Astrocyte (in vitro differentiated cells and primary cell): ENCODE measurements at regions not wholly inside any gene's neighbourhood (a gene's known extent, or its start where the extent isn't known, plus 50 kb on each side); places are given as distances from the start of the nearest gene placed in this dataset.
A peak's percentile ranks its signal among the peaks of the same experiment; 100 is the strongest.

ENCODE experiments used
- DNase-seq: peaks from one replicate; pipeline ENCODE4 v3.0.0-alpha.2; 2010; ENCODE audit warnings: low read depth
- FAIRE-seq: peaks from 2 replicates; lab custom pipeline; 2011; peaks lifted over from hg19 to GRCh38; lab: Jason Lieb, UNC
- H2AFZ ChIP-seq: 2 replicates; pipeline ENCODE4 v1.6.0; 2012; ENCODE audit warnings: low read depth, low read length, inconsistent platforms
- H3K27ac ChIP-seq: 2 replicates; pipeline ENCODE4 v1.5.1; 2011; ENCODE audit warnings: low read depth, low read length, inconsistent platforms
- H3K27me3 ChIP-seq: 2 replicates; pipeline ENCODE4 v1.6.0; 2011; ENCODE audit warnings: low read length, inconsistent platforms; ENCODE audit not compliant: insufficient read depth
- H3K36me3 ChIP-seq: 2 replicates; pipeline ENCODE4 v1.5.1; 2011; ENCODE audit warnings: low read length, inconsistent platforms; ENCODE audit not compliant: insufficient read depth
- H3K4me1 ChIP-seq: 2 replicates; pipeline ENCODE4 v1.5.1; 2011; ENCODE audit warnings: low read length, inconsistent platforms; ENCODE audit not compliant: insufficient read depth
- H3K4me2 ChIP-seq: 2 replicates; pipeline ENCODE4 v1.6.0; 2012; ENCODE audit warnings: low read length, inconsistent platforms
- H3K4me3 ChIP-seq: 2 replicates; pipeline ENCODE4 v1.5.1; 2011; ENCODE audit warnings: low read depth, mild to moderate bottlenecking, low read length, inconsistent platforms; ENCODE audit not compliant: insufficient read depth
- H3K79me2 ChIP-seq: 2 replicates; pipeline ENCODE4 v1.6.0; 2012; ENCODE audit warnings: mild to moderate bottlenecking, low read length, inconsistent platforms; ENCODE audit not compliant: insufficient read depth
- H3K9ac ChIP-seq: 2 replicates; pipeline ENCODE4 v1.6.0; 2012; ENCODE audit warnings: mild to moderate bottlenecking, low read length, inconsistent platforms
- H3K9me3 ChIP-seq: 2 replicates; pipeline ENCODE4 v1.5.1; 2012; ENCODE audit warnings: low read depth, mild to moderate bottlenecking, low read length, inconsistent platforms; ENCODE audit not compliant: insufficient read depth
- H4K20me1 ChIP-seq: 2 replicates; pipeline ENCODE4 v1.6.0; 2012; ENCODE audit warnings: low read length, inconsistent platforms; ENCODE audit not compliant: insufficient read depth
- H3K27ac Mint-ChIP-seq: one replicate; pipeline ENCODE4 v1.8.0; 2021; ENCODE audit warnings: mild to moderate bottlenecking, mixed read lengths; ENCODE audit not compliant: unreplicated experiment
- H3K27me3 Mint-ChIP-seq: one replicate; pipeline ENCODE4 v1.8.0; 2021; ENCODE audit warnings: low read depth, mixed read lengths; ENCODE audit not compliant: unreplicated experiment
- H3K36me3 Mint-ChIP-seq: one replicate; pipeline ENCODE4 v1.8.0; 2021; ENCODE audit warnings: low read depth, mixed read lengths; ENCODE audit not compliant: unreplicated experiment
- H3K4me1 Mint-ChIP-seq: one replicate; pipeline ENCODE4 v1.8.0; 2021; ENCODE audit warnings: low read depth, mixed read lengths; ENCODE audit not compliant: unreplicated experiment
- H3K4me3 Mint-ChIP-seq: one replicate; pipeline ENCODE4 v1.8.0; 2021; ENCODE audit warnings: mild to moderate bottlenecking, moderate library complexity, mixed read lengths; ENCODE audit not compliant: unreplicated experiment
- H3K9me3 Mint-ChIP-seq: one replicate; pipeline ENCODE4 v1.8.0; 2021; ENCODE audit warnings: mild to moderate bottlenecking, mixed read lengths; ENCODE audit not compliant: unreplicated experiment
- CTCF ChIP-seq: IDR thresholded peaks from 2 replicates; pipeline ENCODE4 v1.5.1; 2011; ENCODE audit warnings: low read depth, mild to moderate bottlenecking, inconsistent platforms, low read length, moderate library complexity; ENCODE audit not compliant: insufficient read depth
- EZH2 ChIP-seq: IDR thresholded peaks from 2 replicates; pipeline ENCODE4 v1.6.1; 2012; ENCODE audit warnings: mild to moderate bottlenecking, low read length, inconsistent platforms; ENCODE audit not compliant: insufficient read depth

GRCh38 chr2:234670052-234670451, 173.2 kb upstream of the ARL4C start:
- no peak overlapping the region for H3K9ac ChIP-seq
- peak overlapping the region; percentile 31 for H2AFZ ChIP-seq
- peak overlapping the region; percentile 8 for H3K27ac ChIP-seq
- peak overlapping the region; percentile 31 for H3K4me2 ChIP-seq
- peaks cover 26% of the 10 kb centered on the region for H3K4me1 Mint-ChIP-seq
- no peaks in the 10 kb centered on the region for H3K36me3 ChIP-seq
- H3K27me3 ChIP-seq = no peaks in the 10 kb centered on the region
- H3K9me3 ChIP-seq = peaks cover 9% of the 10 kb centered on the region
- no peak overlapping the region for H3K27ac Mint-ChIP-seq
- no peak overlapping the region for H3K4me3 ChIP-seq
- no peaks in the 10 kb centered on the region for H4K20me1 ChIP-seq
- no peak for TF ChIP-seq CTCF
- TF ChIP-seq EZH2 = no peak
- H3K4me3 Mint-ChIP-seq = no peak overlapping the region
- H3K36me3 Mint-ChIP-seq = no peaks in the 10 kb centered on the region
- peak; percentile 92 for DNase-seq
- H3K79me2 ChIP-seq = no peaks in the 10 kb centered on the region
- H3K27me3 Mint-ChIP-seq = no peaks in the 10 kb centered on the region
- peaks cover 3% of the 10 kb centered on the region for H3K9me3 Mint-ChIP-seq
- peaks cover 26% of the 10 kb centered on the region for H3K4me1 ChIP-seq
- peak; percentile 92 for FAIRE-seq

DNA sequence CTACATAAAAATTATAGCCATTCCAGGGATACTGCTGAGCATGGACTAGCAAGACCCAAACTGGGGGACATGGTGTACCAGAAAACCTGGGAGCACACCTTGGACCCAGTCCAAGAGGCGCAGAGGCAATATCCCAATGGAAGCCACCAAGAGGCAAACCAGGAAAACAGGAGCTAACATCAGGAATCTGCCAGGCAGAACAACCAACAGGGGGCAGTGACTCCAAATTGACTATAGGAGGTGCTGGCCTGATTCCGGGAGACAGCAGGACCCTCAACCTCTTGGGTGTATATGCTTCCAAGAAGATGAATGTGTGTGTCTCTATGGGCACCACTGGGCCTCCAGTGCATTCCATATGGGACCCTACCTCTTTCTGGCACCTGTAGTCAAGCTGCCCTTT, 172.7 kb upstream of the ARL4C start:
- peak overlapping the region; percentile 31 for H3K4me2 ChIP-seq
- H3K27ac ChIP-seq = no peak overlapping the region
- TF ChIP-seq EZH2 (no peak), CTCF (no peak)
- no peak overlapping the region for H3K4me3 ChIP-seq
- peak overlapping the region; percentile 14 for H3K27ac Mint-ChIP-seq
- no peaks in the 10 kb centered on the region for H3K79me2 ChIP-seq
- H3K9me3 ChIP-seq = peaks cover 9% of the 10 kb centered on the region
- peaks cover 3% of the 10 kb centered on the region for H3K9me3 Mint-ChIP-seq
- H3K9ac ChIP-seq = no peak overlapping the region
- no peak overlapping the region for H2AFZ ChIP-seq
- no peaks in the 10 kb centered on the region for H3K36me3 Mint-ChIP-seq
- H3K27me3 ChIP-seq = no peaks in the 10 kb centered on the region
- no peaks in the 10 kb centered on the region for H3K36me3 ChIP-seq
- H3K4me1 ChIP-seq = peaks cover 23% of the 10 kb centered on the region
- H3K27me3 Mint-ChIP-seq = no peaks in the 10 kb centered on the region
- no peak overlapping the region for H3K4me3 Mint-ChIP-seq
- H4K20me1 ChIP-seq = no peaks in the 10 kb centered on the region
- FAIRE-seq (no peak), DNase-seq (no peak)
- H3K4me1 Mint-ChIP-seq = peaks cover 22% of the 10 kb centered on the region

- no peak overlapping the region for H3K4me3 ChIP-seq
- H3K27me3 Mint-ChIP-seq = no peaks in the 10 kb centered on the region
- no peak for DNase-seq
- no peaks in the 10 kb centered on the region for H3K36me3 Mint-ChIP-seq
- H2AFZ ChIP-seq = no peak overlapping the region
- peaks cover 17% of the 10 kb centered on the region for H3K4me1 Mint-ChIP-seq
- no peak overlapping the region for H3K4me2 ChIP-seq
- H3K36me3 ChIP-seq = no peaks in the 10 kb centered on the region
- no peak for TF ChIP-seq EZH2
- TF ChIP-seq CTCF = no peak
- H3K79me2 ChIP-seq = no peaks in the 10 kb centered on the region
- H3K9me3 Mint-ChIP-seq = peaks cover 4% of the 10 kb centered on the region
- H3K4me3 Mint-ChIP-seq = no peak overlapping the region
- no peaks in the 10 kb centered on the region for H3K27me3 ChIP-seq
- H3K9ac ChIP-seq = no peak overlapping the region
- H4K20me1 ChIP-seq = no peaks in the 10 kb centered on the region
- FAIRE-seq = peak; percentile 29
- H3K27ac ChIP-seq = no peak overlapping the region
- no peak overlapping the region for H3K27ac Mint-ChIP-seq
- peaks cover 18% of the 10 kb centered on the region for H3K4me1 ChIP-seq
- H3K9me3 ChIP-seq = peaks cover 13% of the 10 kb centered on the region
Measured at GRCh38 chr2:234669001-234669400, 172.1 kb upstream of the ARL4C start.
